Keratinocyte (primary cell): ENCODE measurements at regions not wholly inside any gene's neighbourhood (a gene's known extent, or its start where the extent isn't known, plus 50 kb on each side); places are given as distances from the start of the nearest gene placed in this dataset.

Experiments
- EZH2 ChIP-seq: IDR thresholded peaks from one replicate; pipeline ENCODE4 v1.6.1; 2012; ENCODE audit warnings: inconsistent platforms, mild to moderate bottlenecking, low read length, moderate library complexity
- TF ChIP-seq, protein P1 (sequence below), 3 experiments: IDR thresholded peaks in 1 of 3; conservative IDR thresholded peaks in 1 of 3; optimal IDR thresholded peaks in 1 of 3; 2 replicates in 2 of 3; 3 replicates in 1 of 3; pipeline versions ENCODE3 to v1.5.1; 2011; ENCODE audit warnings: low read length in 3 of 3, mild to moderate bottlenecking in 3 of 3, moderate library complexity in 2 of 3, control low read depth in 1 of 3, inconsistent platforms in 1 of 3; ENCODE audit not compliant: insufficient read depth in 2 of 3; ENCODE audit errors: extremely low read depth in 1 of 3

DNA sequence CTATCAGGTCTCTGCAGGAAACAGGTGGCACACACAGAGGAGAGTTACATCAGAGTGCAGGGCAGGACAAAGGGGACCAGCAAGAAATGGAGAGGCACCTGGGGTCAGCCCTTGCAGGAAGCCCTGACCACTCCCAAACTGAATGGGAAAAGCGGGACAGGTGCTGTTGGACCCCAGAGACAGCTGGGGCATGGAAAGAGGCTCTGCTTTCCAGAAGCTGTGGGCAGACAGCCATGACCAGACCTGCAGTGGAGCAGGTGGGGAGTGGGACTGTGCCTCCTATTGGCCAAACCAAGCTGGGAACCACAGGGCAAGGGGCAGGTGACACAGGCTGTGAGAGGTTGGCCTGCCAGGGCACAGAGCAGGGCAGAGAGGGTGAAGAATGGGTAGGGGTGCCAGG, 125.8 kb downstream of the BOD1 start:
- TF ChIP-seq, protein P1, sequence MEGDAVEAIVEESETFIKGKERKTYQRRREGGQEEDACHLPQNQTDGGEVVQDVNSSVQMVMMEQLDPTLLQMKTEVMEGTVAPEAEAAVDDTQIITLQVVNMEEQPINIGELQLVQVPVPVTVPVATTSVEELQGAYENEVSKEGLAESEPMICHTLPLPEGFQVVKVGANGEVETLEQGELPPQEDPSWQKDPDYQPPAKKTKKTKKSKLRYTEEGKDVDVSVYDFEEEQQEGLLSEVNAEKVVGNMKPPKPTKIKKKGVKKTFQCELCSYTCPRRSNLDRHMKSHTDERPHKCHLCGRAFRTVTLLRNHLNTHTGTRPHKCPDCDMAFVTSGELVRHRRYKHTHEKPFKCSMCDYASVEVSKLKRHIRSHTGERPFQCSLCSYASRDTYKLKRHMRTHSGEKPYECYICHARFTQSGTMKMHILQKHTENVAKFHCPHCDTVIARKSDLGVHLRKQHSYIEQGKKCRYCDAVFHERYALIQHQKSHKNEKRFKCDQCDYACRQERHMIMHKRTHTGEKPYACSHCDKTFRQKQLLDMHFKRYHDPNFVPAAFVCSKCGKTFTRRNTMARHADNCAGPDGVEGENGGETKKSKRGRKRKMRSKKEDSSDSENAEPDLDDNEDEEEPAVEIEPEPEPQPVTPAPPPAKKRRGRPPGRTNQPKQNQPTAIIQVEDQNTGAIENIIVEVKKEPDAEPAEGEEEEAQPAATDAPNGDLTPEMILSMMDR (optimal IDR thresholded peaks at IDR 0.05 in 1 of 3, IDR thresholded peaks at IDR 0.05 in 1 of 3, conservative IDR thresholded peaks at IDR 0.05 in 1 of 3; ENCODE audit: extremely low read depth in 1 of 3, insufficient read depth in 2 of 3, low read length in 3 of 3) = no peak
- no peak for TF ChIP-seq EZH2
